GM13977 (cell line): ENCODE measurements at regions not wholly inside any gene's neighbourhood (a gene's known extent, or its start where the extent isn't known, plus 50 kb on each side); places are given as distances from the start of the nearest gene placed in this dataset.

ENCODE experiments used
- DNase-seq: peaks from one replicate; pipeline ENCODE4 v3.0.0; 2012; ENCODE audit warnings: low spot score
- in situ Hi-C: fragments of 300-500 bp; cut with MboI; formaldehyde crosslinking; loops from one replicate; pipeline ENCODE4 v1.12.0; 2022; ENCODE audit warnings: low sequenced_read_pairs, low pct_unique_long_range_greater_than_20kb, mixed read lengths, inconsistent platforms; ENCODE audit not compliant: unreplicated experiment
- TF ChIP-seq, protein P1 (sequence below): IDR thresholded peaks from 2 replicates; pipeline ENCODE4 v1.5.1; 2012; ENCODE audit warnings: mild to moderate bottlenecking, control low read depth; ENCODE audit not compliant: insufficient read depth; ENCODE audit errors: extremely low read depth, missing control alignments

GRCh38 chr7:96530786-96531185, 178.9 kb downstream of the SEM1 start:
- DNase-seq: no peak
- in situ Hi-C loops: no loop called here
- TF ChIP-seq, protein P1, sequence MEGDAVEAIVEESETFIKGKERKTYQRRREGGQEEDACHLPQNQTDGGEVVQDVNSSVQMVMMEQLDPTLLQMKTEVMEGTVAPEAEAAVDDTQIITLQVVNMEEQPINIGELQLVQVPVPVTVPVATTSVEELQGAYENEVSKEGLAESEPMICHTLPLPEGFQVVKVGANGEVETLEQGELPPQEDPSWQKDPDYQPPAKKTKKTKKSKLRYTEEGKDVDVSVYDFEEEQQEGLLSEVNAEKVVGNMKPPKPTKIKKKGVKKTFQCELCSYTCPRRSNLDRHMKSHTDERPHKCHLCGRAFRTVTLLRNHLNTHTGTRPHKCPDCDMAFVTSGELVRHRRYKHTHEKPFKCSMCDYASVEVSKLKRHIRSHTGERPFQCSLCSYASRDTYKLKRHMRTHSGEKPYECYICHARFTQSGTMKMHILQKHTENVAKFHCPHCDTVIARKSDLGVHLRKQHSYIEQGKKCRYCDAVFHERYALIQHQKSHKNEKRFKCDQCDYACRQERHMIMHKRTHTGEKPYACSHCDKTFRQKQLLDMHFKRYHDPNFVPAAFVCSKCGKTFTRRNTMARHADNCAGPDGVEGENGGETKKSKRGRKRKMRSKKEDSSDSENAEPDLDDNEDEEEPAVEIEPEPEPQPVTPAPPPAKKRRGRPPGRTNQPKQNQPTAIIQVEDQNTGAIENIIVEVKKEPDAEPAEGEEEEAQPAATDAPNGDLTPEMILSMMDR: no peak

- in situ Hi-C loops: no loop called here
- TF ChIP-seq, protein P1: no peak
Measured at GRCh38 chr7:96527133-96527827, 182.4 kb downstream of the SEM1 start.

GRCh38 chr7:96526496-96526895, 183.2 kb downstream of the SEM1 start:
- TF ChIP-seq, protein P1: no peak
- DNase-seq: no peak
- in situ Hi-C loops: no loop called here

More at GRCh38 chr7:96527133-96527827, 182.4 kb downstream of the SEM1 start:
- DNase-seq: no peak

DNA sequence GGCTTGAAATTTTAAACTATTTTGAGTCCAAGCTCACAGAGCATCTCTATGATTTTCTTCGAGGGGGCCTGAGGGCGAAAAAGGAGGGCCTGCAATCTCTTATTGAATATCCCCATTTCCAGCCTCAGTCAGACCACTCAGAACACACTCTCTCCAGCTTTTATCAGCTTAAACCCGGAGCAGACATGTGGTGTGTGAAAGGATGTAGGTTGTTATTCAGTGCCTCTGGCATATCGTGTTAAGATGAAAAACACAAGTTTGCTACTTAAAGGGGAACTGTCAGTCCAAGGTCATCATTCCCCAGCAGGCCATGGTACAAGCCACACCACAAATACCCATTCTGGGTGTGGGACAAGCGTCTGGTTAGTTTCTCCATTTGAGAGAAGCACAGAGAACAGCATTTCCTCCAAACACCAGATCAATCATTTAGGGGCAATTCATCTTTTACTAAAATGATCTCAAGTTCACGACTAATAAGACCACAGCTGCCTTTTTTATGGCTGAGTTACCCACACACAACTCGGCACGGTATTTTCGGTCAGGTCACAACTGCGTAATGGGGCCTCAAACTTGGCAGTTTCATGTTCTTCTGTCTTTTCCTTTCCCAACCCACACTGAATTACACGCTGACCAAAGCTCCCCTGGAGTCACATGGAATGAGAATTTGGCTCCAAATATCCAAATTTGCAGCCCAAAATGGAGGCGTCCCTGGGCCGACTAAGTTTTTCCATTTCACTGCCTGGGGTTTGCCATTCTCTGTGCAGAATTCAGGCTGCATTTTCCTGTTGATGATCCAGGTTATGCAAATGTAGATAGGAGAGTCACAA, 188.4 kb downstream of the SEM1 start:
- in situ Hi-C loops: no loop called here
- no peak for DNase-seq
- TF ChIP-seq, protein P1: no peak

GRCh38 chr7:96508371-96508770, 186.5 kb upstream of the SLC25A13 start:
- in situ Hi-C loops: no loop called here
- DNase-seq: no peak
- TF ChIP-seq, protein P1: no peak

DNA sequence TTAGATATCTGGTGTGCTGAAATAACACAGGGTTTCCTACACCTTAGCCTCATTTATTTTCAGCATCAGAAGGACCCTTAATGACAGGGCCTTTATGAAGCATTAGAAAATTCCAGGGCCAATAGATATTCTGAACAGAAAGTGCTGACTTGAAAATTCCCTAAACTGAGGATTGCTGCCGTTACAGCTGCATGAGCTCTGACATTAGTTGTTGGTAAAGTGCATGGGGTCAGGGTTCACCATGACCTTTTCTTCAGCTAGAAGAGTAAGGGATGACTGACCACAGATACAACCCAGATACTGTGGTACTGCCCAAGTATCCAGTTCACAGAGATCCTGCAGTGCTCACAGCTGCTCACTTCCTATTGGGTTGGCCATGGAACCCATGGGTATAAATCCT, 181.7 kb upstream of the SLC25A13 start:
- in situ Hi-C loops: no loop called here
- TF ChIP-seq, protein P1: no peak
- DNase-seq: no peak
